ENCODE measurements at regions not wholly inside any gene's neighbourhood (a gene's known extent, or its start where the extent isn't known, plus 50 kb on each side); places are given as distances from the start of the nearest gene placed in this dataset.
"Not testable (repeated sequence)": the region's sequence is repeated elsewhere in the genome, so short reads cannot be mapped to it uniquely, and the experiment has no call there.

DNA sequence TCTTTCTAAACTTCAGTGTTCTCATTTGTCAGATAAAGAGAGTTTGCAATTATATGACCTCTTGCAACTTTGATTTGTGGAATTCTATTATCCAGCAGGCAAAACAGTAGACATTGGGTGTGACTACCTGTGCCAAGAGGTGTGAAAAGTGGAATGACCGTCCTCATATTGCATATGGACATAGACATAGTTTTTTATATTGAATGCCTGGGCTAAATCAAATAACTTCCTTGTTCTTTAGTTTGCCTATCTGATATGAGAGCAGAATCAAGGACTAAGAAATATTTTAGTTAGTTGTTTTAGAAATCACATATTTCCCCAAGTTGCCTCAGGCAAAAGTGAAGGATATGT is 117.7 kb upstream of the KLF8 start:
- in situ Hi-C loops (cut with HindIII; ENCODE audit: low pct_unique_long_range_greater_than_20kb, low sequenced_read_pairs) = no loop called here
- no peak for DNase-seq (ENCODE audit: low read depth)

DNA sequence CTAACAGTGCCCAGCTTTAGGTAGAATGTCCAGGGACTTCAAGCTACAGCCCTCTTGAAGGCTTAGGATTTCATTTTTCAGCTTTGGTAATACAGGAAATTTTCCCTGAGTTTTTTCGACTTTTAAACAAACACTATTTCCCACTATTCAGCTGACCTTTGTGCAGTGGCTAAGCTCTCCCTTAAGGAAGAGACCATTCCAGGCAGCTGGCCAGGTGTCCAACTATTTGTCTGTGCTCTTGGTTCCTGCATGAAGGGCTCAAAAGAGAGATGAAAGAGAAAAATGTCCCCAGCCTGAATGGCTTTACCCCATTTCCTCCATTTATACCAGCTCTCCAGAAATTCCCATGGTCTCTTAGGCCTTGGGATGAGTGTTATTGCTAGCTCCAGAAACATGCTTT is 111.9 kb upstream of the KLF8 start:
- in situ Hi-C loops (cut with HindIII; ENCODE audit: low pct_unique_long_range_greater_than_20kb, low sequenced_read_pairs) = no loop called here
- DNase-seq (ENCODE audit: low read depth) = no peak

DNA sequence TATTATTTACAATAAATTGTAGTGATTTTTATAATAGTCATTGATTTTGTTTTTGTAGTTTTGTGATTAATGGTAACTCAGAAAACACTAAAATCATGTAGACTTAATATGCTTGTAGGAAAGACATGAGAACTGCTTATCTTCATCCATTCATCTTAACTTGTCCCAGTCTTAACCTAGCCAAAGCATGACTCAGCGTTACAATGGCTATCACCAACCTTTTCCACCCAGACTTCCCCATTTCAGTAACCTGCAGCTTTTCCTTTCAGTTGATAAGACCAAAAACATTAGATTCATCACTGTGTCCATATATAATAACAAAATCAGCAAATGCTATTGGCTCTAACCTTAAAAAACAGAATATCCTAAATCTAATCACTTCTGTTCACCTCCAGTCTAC is 106.2 kb upstream of the KLF8 start:
- in situ Hi-C loops (cut with HindIII; ENCODE audit: low pct_unique_long_range_greater_than_20kb, low sequenced_read_pairs) = no loop called here
- DNase-seq (ENCODE audit: low read depth) = no peak

DNA sequence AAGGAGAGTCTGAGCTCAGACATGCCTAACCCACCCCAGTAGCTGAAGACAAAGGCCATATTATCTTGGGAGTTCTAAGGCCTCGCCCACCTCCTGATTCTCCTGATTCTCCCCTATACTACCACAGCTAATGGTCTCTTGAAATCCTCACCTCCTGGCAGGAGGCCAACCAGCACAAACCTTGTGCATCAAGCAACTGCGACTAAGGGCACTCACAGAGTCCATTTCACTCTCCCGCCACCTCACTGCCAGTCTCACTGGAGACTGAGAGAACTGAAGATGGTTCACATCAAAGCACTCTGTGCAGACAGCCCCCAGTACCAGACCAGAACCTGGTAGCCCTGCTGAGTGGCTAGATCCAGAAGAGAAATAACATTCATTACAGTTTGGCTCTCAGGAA is 102.1 kb upstream of the KLF8 start:
- no peak for DNase-seq (ENCODE audit: low read depth)
- in situ Hi-C loops (cut with HindIII; ENCODE audit: low pct_unique_long_range_greater_than_20kb, low sequenced_read_pairs) = no loop called here

DNA sequence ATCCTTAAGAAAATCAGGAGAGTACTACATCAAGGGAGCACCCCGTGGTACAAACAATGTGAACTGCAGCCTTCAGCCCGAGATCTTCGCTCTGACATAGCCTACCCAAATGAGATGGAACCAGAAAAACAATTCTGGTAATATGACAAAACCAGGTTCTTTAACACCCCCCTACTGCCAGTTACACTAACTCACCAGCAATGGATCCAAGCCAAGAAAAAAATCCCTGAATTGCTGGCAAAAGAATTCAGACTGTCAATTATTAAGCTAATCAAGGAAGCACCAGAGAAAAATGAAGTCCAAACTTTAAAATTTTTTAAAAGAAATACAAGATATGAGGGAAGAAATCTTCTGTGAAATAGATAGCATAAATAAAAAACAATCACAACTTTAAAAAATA is 101.7 kb upstream of the KLF8 start:
- in situ Hi-C loops (cut with HindIII; ENCODE audit: low pct_unique_long_range_greater_than_20kb, low sequenced_read_pairs) = no loop called here
- peak; percentile 61 for DNase-seq (ENCODE audit: low read depth)

DNA sequence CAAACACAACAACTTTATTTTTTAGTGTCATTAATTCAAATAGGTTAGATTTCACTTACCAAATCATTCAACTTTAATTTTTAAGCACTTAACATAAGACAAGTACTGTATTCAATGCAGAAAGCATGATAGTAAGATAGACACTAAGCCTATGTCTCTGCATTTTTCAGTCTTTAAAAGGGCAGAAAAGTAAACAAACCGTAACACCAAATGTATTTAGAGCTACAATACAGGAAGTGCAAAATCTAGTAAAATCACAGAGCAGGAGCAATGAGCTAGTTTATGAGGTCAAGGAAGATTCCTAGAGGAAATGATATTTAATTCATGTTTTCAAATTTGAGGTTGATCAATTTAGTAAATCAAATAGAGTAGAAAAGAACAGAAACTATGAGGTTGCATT is 68.0 kb upstream of the KLF8 start:
- DNase-seq (ENCODE audit: low read depth); in situ Hi-C loops (cut with HindIII; ENCODE audit: low pct_unique_long_range_greater_than_20kb, low sequenced_read_pairs): not testable (repeated sequence)

All from Caki2 (cell line).